Sigmoid colon (tissue), 6 donors: ENCODE measurements at regions not wholly inside any gene's neighbourhood (a gene's known extent, or its start where the extent isn't known, plus 50 kb on each side); places are given as distances from the start of the nearest gene placed in this dataset.

Experiments
- DNase-seq: peaks from one replicate; pipeline ENCODE4 v3.0.0-alpha.2; 2019
- H3K27ac ChIP-seq, 4 donors: fragments of 200-600 bp; sonication (generic); one replicate each; pipeline ENCODE4 v1.5.1; 2016 to 2019; ENCODE audit warnings: mild to moderate bottlenecking in 1 of 4
- H3K27me3 ChIP-seq, 3 donors: fragments of 200-600 bp; sonication (generic); one replicate each; pipeline ENCODE4 v1.5.1; 2019; ENCODE audit warnings: mild to moderate bottlenecking in 1 of 3
- H3K36me3 ChIP-seq, 4 donors: fragments of 200-600 bp; sonication (generic); one replicate each; pipeline ENCODE4 v1.5.1; 2016 to 2019
- H3K4me1 ChIP-seq, 4 donors: fragments of 200-600 bp; sonication (generic); one replicate each; pipeline ENCODE4 v1.5.1; 2017 to 2019
- H3K4me3 ChIP-seq, 4 donors: fragments of 200-600 bp; sonication (generic); one replicate each; pipeline ENCODE4 v1.5.1; 2017 to 2019; ENCODE audit warnings: mild to moderate bottlenecking in 2 of 4, moderate library complexity in 1 of 4
- H3K9me3 ChIP-seq, 4 donors: fragments of 200-600 bp in 3 of 4; sonication (generic) in 3 of 4; one replicate each; pipeline versions ENCODE4 v1.5.1 to v1.6.1; 2013 to 2019
- CTCF ChIP-seq, 4 experiments: fragments of 450-650 bp in 3 of 4; fragments of 200-600 bp in 1 of 4; IDR thresholded peaks; one replicate each; pipeline ENCODE4 v1.5.1; 2016 to 2019; ENCODE audit warnings: antibody characterized with exemption in 4 of 4, mild to moderate bottlenecking in 3 of 4, moderate library complexity in 2 of 4
- EP300 ChIP-seq, 4 donors: sonication (generic); formaldehyde crosslinking; IDR thresholded peaks; one replicate each; pipeline ENCODE4 v1.6.1; 2017; ENCODE audit warnings: antibody characterized with exemption in 4 of 4
- POLR2A ChIP-seq, 2 donors: fragments of 450-650 bp; IDR thresholded peaks; one replicate each; pipeline ENCODE4 v1.6.1; 2016; ENCODE audit warnings: antibody characterized with exemption in 2 of 2, mild to moderate bottlenecking in 2 of 2, moderate library complexity in 2 of 2
- POLR2AphosphoS5 ChIP-seq, 4 donors: sonication (generic); formaldehyde crosslinking; IDR thresholded peaks; one replicate each; pipeline ENCODE4 v1.6.1; 2017; ENCODE audit warnings: antibody characterized with exemption in 4 of 4
- WGBS, 2 donors: extraction: QIAGEN DNeasy Blood & Tissue Kit; methylation state at CpG; one replicate each; pipeline ENCODE4 v1.1.7; 2013; 5-methylcytosine and 5-hydroxymethylcytosine counted together
- intact Hi-C: fragments of 100-400 bp; cut with DNase I; formaldehyde crosslinking; loops from one replicate; pipeline ENCODE4 v1.15.1; 2023
- donor health status: healthy with polysubstance abuse.
- donor health status: healthy.

- Histone ChIP-seq H3K4me1 (no peaks in the 10 kb centered on the region), H3K27ac (no peak overlapping the region), H3K9me3 (no peaks in the 10 kb centered on the region), H3K4me3 (no peak overlapping the region), H3K27me3 (no peaks in the 10 kb centered on the region), H3K36me3 (no peaks in the 10 kb centered on the region)
- intact Hi-C loops, result no loop called here
- no peak for DNase-seq
- TF ChIP-seq POLR2A (IDR thresholded peaks at IDR 0.05) (no peak), POLR2AphosphoS5 (IDR thresholded peaks at IDR 0.05) (no peak), CTCF (IDR thresholded peaks at IDR 0.05) (no peak), EP300 (IDR thresholded peaks at IDR 0.05) (no peak)
- WGBS, 2 donors, result 88 to 92% methylated on average over 5 of the region's 5 CpGs
These were observed 181.7 kb downstream of the NUFIP1 start for GRCh38 chr13:44807449-44808034.

GRCh38 chr13:44806826-44807225 lies 182.4 kb downstream of the NUFIP1 start:
- Histone ChIP-seq H3K27ac (no peak overlapping the region), H3K27me3 (no peaks in the 10 kb centered on the region), H3K4me3 (no peak overlapping the region), H3K36me3 (no peaks in the 10 kb centered on the region), H3K4me1 (no peaks in the 10 kb centered on the region), H3K9me3 (no peaks in the 10 kb centered on the region)
- peak; percentile 66 for DNase-seq
- WGBS, 2 donors, result 93 to 94% methylated on average over 10 of the region's 10 CpGs
- TF ChIP-seq POLR2A (IDR thresholded peaks at IDR 0.05) (no peak), POLR2AphosphoS5 (IDR thresholded peaks at IDR 0.05) (no peak), EP300 (IDR thresholded peaks at IDR 0.05) (no peak), CTCF (IDR thresholded peaks at IDR 0.05) (no peak)
- intact Hi-C loops, result no loop called here

- no peak for TF ChIP-seq POLR2AphosphoS5 (IDR thresholded peaks at IDR 0.05)
- no peaks in the 10 kb centered on the region for H3K4me1 ChIP-seq
- H3K4me3 ChIP-seq, result no peak overlapping the region
- intact Hi-C loops, result no loop called here
- DNase-seq, result no peak
- no peaks in the 10 kb centered on the region for H3K27me3 ChIP-seq
- H3K27ac ChIP-seq, result no peak overlapping the region
- H3K36me3 ChIP-seq, result no peaks in the 10 kb centered on the region
- no peaks in the 10 kb centered on the region for H3K9me3 ChIP-seq
- 91 to 92% methylated on average over 5 of the region's 5 CpGs for WGBS, 2 donors
These were observed 183.7 kb downstream of the NUFIP1 start for GRCh38 chr13:44805585-44805984.

DNA sequence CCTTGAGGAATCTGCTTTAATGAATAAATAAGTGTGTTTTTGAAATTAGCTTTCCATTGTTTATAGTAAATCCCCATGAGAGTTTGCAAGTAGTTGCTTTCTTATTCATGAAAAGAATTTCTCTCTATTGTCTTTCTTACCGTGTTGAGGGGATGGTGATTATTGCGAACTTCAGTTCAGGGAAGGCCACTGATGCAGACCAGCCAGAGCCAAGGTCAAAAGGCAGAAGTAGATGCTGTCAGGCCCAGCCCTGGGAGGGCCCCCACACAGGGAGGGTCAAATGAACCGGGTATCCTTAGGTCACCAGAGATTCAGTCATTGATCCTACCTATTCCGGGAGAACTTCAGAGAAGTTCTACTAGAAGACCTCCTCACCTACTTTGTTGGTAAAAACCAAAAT lies 185.9 kb downstream of the NUFIP1 start:
- H3K9me3 ChIP-seq, result no peaks in the 10 kb centered on the region
- no peak for DNase-seq
- no peaks in the 10 kb centered on the region for H3K36me3 ChIP-seq
- H3K27me3 ChIP-seq, result no peaks in the 10 kb centered on the region
- no peak for TF ChIP-seq POLR2AphosphoS5 (IDR thresholded peaks at IDR 0.05)
- no peak for TF ChIP-seq POLR2A (IDR thresholded peaks at IDR 0.05)
- no peak for TF ChIP-seq EP300 (IDR thresholded peaks at IDR 0.05)
- no peak for TF ChIP-seq CTCF (IDR thresholded peaks at IDR 0.05)
- no peak overlapping the region for H3K27ac ChIP-seq
- WGBS, 2 donors, result 91 to 93% methylated on average over 4 of the region's 4 CpGs
- no peak overlapping the region for H3K4me3 ChIP-seq
- intact Hi-C loops, result no loop called here
- no peaks in the 10 kb centered on the region for H3K4me1 ChIP-seq

DNA sequence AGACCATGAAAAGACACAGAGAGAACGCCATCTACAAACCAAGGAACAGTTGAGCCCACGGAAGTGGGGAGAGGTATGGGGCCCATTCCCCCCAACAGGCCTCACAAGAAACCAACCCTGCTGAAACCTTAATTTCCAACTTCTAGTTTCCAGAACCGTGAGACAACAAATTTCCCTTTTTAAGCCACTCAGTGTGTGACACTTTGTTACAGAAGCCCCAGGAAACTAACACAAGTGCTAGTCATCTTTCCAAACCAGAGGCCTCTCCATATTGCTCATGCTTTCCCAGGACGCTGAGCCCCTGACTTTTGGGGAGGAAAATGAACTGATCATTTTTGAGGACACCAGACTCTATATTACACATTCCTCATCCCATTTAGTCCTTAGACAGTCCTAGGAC lies 186.8 kb downstream of the NUFIP1 start:
- intact Hi-C loops, result no loop called here
- Histone ChIP-seq H3K27ac (no peak overlapping the region), H3K4me3 (no peak overlapping the region), H3K9me3 (no peaks in the 10 kb centered on the region), H3K36me3 (no peaks in the 10 kb centered on the region), H3K27me3 (no peaks in the 10 kb centered on the region), H3K4me1 (no peaks in the 10 kb centered on the region)
- TF ChIP-seq POLR2AphosphoS5 (IDR thresholded peaks at IDR 0.05), result no peak
- TF ChIP-seq POLR2A (IDR thresholded peaks at IDR 0.05), result no peak
- no peak for TF ChIP-seq CTCF (IDR thresholded peaks at IDR 0.05)
- no peak for TF ChIP-seq EP300 (IDR thresholded peaks at IDR 0.05)
- DNase-seq, result no peak
- 76 to 91% methylated on average over 4 of the region's 4 CpGs for WGBS, 2 donors
